ENCODE measurements at regions not wholly inside any gene's neighbourhood (a gene's known extent, or its start where the extent isn't known, plus 50 kb on each side); places are given as distances from the start of the nearest gene placed in this dataset.

DNA sequence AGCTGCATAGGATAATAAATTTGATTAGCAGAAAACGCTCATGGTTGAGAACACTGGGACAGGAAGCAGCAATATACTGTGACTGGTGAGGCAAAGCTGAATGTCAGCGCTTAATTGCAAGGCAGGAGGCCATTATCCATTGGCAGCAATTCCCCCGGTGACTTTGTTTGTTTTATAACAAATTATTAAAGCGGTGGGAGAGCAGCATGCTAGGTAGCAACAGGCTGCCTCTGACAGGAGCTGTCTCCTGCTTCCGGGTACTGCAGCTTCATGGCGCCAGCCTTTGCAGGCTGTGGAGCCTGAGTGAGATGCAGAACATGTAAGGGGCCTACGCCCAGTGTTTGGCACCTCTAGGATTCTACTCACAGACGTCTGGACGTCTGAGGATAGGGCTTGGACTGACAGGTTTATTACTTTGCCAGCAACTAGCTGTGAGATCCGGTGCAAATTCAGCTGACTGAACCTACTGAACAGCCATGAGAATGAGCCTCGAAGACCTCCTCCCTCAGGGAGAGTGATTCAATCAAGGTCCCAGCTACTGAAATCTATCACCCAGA lies 82.1 kb upstream of the SSTR1 start:
- TF ChIP-seq, protein P1, sequence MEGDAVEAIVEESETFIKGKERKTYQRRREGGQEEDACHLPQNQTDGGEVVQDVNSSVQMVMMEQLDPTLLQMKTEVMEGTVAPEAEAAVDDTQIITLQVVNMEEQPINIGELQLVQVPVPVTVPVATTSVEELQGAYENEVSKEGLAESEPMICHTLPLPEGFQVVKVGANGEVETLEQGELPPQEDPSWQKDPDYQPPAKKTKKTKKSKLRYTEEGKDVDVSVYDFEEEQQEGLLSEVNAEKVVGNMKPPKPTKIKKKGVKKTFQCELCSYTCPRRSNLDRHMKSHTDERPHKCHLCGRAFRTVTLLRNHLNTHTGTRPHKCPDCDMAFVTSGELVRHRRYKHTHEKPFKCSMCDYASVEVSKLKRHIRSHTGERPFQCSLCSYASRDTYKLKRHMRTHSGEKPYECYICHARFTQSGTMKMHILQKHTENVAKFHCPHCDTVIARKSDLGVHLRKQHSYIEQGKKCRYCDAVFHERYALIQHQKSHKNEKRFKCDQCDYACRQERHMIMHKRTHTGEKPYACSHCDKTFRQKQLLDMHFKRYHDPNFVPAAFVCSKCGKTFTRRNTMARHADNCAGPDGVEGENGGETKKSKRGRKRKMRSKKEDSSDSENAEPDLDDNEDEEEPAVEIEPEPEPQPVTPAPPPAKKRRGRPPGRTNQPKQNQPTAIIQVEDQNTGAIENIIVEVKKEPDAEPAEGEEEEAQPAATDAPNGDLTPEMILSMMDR (IDR thresholded peaks at IDR 0.05): no peak
- TF ChIP-seq POLR2A (IDR thresholded peaks at IDR 0.05): no peak
- TF ChIP-seq POLR2AphosphoS5 (IDR thresholded peaks at IDR 0.05): no peak
- no peak for TF ChIP-seq EP300 (IDR thresholded peaks at IDR 0.05)
